Activated CD8-positive, alpha-beta memory T cell treated with anti-CD3 and anti-CD28 coated beads for 36 hours (primary cell): ENCODE measurements at regions not wholly inside any gene's neighbourhood (a gene's known extent, or its start where the extent isn't known, plus 50 kb on each side); places are given as distances from the start of the nearest gene placed in this dataset.
"Not testable (repeated sequence)": the region's sequence is repeated elsewhere in the genome, so short reads cannot be mapped to it uniquely, and the experiment has no call there.

Experiments used
- CTCF ChIA-PET: fragments of 350-600 bp; sonication (Branson Sonifier 250); formaldehyde crosslinking; loops from one replicate; lab custom pipeline; 2021; ENCODE audit warnings: antibody characterized with exemption; lab: Charles Lee
- POLR2A ChIA-PET: fragments of 350-600 bp; sonication (Branson Sonifier 250); formaldehyde crosslinking; loops from one replicate; lab custom pipeline; 2021; ENCODE audit warnings: antibody characterized with exemption; lab: Charles Lee

GRCh38 chr12:115365765-115366164 lies 681.8 kb upstream of the TBX3 start:
- CTCF ChIA-PET, POLR2A ChIA-PET: not testable (repeated sequence)

DNA sequence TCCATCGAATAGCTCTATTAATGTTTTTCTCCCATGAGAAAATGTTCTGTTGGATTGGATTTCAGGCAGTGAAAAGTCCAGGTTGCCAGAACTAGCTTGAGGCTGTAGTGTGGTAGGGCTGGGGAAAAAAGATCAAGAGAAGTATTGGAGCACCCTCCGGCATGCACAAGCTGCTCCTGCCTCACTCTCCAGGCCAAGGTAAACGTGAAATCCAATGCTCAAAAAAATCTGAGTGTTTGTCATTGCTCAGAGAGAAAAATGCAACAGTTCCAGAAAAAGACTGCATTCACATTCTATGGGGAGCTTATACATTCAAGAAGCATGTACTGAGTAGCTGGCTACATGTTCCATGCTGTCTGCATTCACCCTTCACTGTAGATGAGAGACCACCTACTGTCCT lies 680.9 kb upstream of the TBX3 start:
- ChIA-PET CTCF (no interaction called here), POLR2A (no interaction called here)

DNA sequence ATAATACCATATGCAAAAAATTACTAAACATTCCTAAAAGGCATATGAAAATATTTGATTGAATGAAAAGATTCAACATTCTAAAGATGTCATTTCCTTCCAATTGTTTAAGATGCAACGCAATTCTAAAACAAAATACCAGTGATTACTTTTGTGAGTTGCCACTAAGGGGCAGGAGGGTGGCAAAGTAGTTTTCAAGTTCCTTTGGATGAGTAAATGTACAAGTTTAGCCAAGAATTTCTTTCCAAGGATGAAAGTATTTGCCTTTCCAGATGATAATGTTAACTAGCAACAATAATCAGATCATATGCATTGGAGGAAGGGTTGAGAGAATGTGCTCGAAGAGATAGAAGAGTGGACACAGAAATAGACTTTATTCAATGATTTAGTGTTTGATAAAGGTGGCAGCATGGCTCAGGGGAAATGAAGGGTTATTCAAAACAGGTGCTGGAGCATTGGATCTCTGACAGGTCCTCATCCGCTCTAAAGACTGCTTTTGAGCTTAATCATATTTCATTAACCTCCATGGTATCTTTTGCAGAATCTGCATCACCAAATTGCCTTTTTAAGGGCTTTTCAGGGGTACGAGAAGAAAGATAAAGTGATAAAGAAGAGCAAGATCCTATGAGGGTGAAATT lies 678.5 kb upstream of the TBX3 start:
- CTCF ChIA-PET = no interaction called here
- POLR2A ChIA-PET = no interaction called here

GRCh38 chr12:115357681-115358080 lies 673.7 kb upstream of the TBX3 start:
- CTCF ChIA-PET = no interaction called here

DNA sequence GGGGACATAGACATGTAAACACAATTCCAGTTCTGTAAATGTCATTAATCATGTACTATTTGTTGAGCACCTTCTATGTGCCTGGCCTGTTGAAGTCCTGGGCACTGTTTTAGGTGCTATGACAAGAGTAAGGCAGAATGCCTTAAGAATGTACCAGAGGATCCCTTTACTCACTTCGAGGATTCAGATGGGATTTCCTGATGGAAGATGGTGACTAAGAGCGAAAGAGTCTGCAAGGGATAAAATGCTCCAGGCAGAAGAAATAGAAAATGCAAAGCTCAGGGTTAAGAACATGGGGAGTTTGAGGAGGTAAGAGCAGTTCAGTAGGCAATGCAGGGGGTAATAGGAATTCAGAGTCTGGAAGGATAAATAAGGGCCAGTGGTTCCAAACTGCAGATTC lies 671.3 kb upstream of the TBX3 start:
- CTCF ChIA-PET = no interaction called here
- POLR2A ChIA-PET = no interaction called here

More at GRCh38 chr12:115357681-115358080, 673.7 kb upstream of the TBX3 start:
- POLR2A ChIA-PET = no interaction called here

- CTCF ChIA-PET = no interaction called here
- POLR2A ChIA-PET = no interaction called here
Observed at GRCh38 chr12:115354007-115354890, 670.3 kb upstream of the TBX3 start.

GRCh38 chr12:115353467-115353866 lies 669.5 kb upstream of the TBX3 start:
- POLR2A ChIA-PET = no interaction called here
- CTCF ChIA-PET = no interaction called here

DNA sequence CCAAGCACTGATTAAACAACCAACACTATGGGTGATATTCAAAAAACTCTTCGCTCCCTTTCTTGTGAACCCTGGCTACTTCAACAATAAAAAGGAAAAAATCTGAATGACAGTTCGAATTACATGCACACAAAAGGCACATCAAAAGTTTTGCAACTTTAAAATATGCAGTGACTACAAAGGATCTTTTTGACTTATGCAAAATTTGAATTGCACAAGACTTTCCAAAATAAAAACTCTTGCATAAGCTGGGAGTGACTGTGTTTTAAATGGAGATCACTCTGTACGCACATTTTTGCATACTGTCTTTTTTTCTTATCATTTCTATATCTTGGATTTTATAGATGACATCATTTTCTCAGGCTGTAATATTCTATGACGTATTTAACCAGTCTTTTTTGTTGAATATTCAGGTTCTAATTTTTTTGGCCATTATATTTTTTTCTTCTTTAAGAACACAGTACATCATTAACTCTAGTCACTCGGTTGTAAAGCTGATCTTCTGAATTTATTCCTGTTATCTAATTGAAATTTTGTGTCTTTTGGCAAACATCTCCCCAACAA lies 667.6 kb upstream of the TBX3 start:
- ChIA-PET POLR2A (no interaction called here), CTCF (interaction anchor here (0.7 kb wide), 1 partner anchor 486 kb away, joined by 3 read pairs; no protein-coding TSS in a partner anchor)

DNA sequence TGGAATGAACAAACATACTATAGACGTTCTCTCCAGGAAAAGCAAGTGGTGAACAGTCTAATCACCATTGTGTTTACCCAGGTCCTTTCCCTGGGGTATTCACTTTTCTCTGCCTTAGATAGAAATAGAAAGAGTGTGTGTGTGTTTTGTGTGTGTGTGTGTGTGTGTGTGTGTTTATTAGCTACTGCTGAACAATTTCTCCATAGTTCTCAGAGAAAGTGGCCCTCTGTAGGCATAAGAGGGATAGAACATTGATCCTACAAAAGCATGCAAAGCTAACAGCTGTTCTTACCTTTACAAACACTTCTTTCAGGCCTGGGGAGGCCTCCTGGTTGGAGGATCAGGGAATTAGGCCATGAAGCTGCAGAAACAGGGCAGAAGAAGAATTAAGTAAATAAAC lies 665.7 kb upstream of the TBX3 start:
- ChIA-PET POLR2A (no interaction called here), CTCF (no interaction called here)

DNA sequence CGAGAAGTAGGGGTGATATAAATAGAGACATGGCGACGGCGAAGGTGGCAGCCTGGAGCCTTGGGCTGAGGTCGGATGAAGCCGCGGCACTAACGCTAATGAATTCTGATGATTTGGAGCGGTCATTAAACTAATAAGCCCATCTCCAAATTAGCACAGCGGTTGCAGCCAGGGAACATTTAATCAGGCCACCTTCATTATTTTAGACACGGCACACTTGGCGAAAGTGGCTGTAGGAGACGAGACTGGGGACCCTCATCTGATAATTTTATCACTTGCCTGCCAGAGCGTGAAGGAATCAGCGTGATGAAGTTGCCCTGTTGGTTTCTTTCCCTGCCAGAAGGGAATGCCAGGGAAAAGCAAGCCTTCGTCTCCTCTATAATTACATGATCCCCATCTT lies 664.3 kb upstream of the TBX3 start:
- ChIA-PET POLR2A (no interaction called here), CTCF (no interaction called here)

GRCh38 chr12:115343601-115344000 lies 659.6 kb upstream of the TBX3 start:
- ChIA-PET POLR2A (no interaction called here), CTCF (no interaction called here)

GRCh38 chr12:115343008-115343407 lies 659.0 kb upstream of the TBX3 start:
- POLR2A ChIA-PET = no interaction called here

GRCh38 chr12:115341442-115341841 lies 657.5 kb upstream of the TBX3 start:
- ChIA-PET POLR2A (no interaction called here), CTCF (no interaction called here)

More at GRCh38 chr12:115343008-115343407, 659.0 kb upstream of the TBX3 start:
- CTCF ChIA-PET = no interaction called here

- POLR2A ChIA-PET = no interaction called here
- CTCF ChIA-PET = no interaction called here
Observed at GRCh38 chr12:115338566-115339294, 654.8 kb upstream of the TBX3 start.

GRCh38 chr12:115337693-115338543 lies 653.9 kb upstream of the TBX3 start:
- ChIA-PET CTCF (no interaction called here), POLR2A (no interaction called here)

- CTCF ChIA-PET = no interaction called here
- POLR2A ChIA-PET = no interaction called here
Observed at GRCh38 chr12:115336506-115336905, 652.5 kb upstream of the TBX3 start.

DNA sequence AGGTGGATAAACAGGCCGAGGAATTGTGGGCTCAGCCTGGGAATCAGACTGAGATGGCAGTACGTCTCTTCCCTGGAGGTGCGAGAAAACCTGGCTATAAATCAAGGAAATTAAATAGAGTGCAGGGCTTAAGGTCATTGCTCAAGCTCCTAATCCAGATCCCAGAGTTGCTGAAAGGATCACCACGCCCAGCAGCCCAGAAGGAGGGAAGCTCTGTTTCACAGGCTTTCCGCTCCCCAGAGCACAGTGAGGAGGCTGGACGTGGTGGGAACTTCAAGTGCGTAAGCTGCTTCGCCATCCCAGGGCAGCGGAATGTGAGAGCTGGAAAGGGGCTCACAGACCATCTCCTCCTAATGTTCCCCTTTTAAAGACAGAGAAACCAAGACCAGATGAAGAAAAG lies 651.6 kb upstream of the TBX3 start:
- POLR2A ChIA-PET = no interaction called here
- CTCF ChIA-PET = no interaction called here

GRCh38 chr12:115335048-115335447 lies 651.1 kb upstream of the TBX3 start:
- ChIA-PET CTCF (no interaction called here), POLR2A (no interaction called here)

- ChIA-PET POLR2A (no interaction called here), CTCF (no interaction called here)
Observed at GRCh38 chr12:115332945-115333344, 649.0 kb upstream of the TBX3 start.
